Gastroesophageal sphincter (tissue), 4 donors: ENCODE measurements at regions not wholly inside any gene's neighbourhood (a gene's known extent, or its start where the extent isn't known, plus 50 kb on each side); places are given as distances from the start of the nearest gene placed in this dataset.

Experiments
- ATAC-seq: fragments of 150-250 bp; one replicate; pipeline ENCODE4 v1.9.1; 2016; ENCODE audit warnings: mild to moderate bottlenecking, moderate library complexity
- H3K27ac ChIP-seq, 4 donors: fragments of 200-600 bp; sonication (generic) in 3 of 4; 1 replicate in 3 of 4; 2 replicates in 1 of 4; pipeline ENCODE4 v1.5.1; 2016 to 2019
- H3K27me3 ChIP-seq: fragments of 200-600 bp; sonication (generic); one replicate; pipeline ENCODE4 v1.5.1; 2019
- H3K36me3 ChIP-seq, 2 donors: fragments of 200-600 bp; sonication (generic); one replicate each; pipeline ENCODE4 v1.5.1; 2019; ENCODE audit warnings: control low read depth in 1 of 2
- H3K4me1 ChIP-seq, 3 donors: fragments of 200-600 bp; sonication (generic); 1 replicate in 2 of 3; 2 replicates in 1 of 3; pipeline ENCODE4 v1.5.1; 2016 to 2019; ENCODE audit warnings: control low read depth in 2 of 3
- H3K4me3 ChIP-seq, 2 donors: fragments of 200-600 bp; sonication (generic); one replicate each; pipeline ENCODE4 v1.5.1; 2019; ENCODE audit warnings: mild to moderate bottlenecking in 1 of 2, moderate library complexity in 1 of 2
- H3K9me3 ChIP-seq, 3 donors: fragments of 200-600 bp; sonication (generic); one replicate each; pipeline ENCODE4 v1.5.1; 2017 to 2019; ENCODE audit warnings: control low read depth in 2 of 3
- CTCF ChIP-seq, 4 experiments: fragments of 200-600 bp in 2 of 4; fragments of 450-650 bp in 2 of 4; sonication (generic) in 1 of 4; IDR thresholded peaks; one replicate each; pipeline ENCODE4 v1.5.1; 2017 to 2019; ENCODE audit warnings: antibody characterized with exemption in 4 of 4, mild to moderate bottlenecking in 2 of 4, moderate library complexity in 2 of 4
- EP300 ChIP-seq: sonication (generic); formaldehyde crosslinking; IDR thresholded peaks from one replicate; pipeline ENCODE4 v1.6.1; 2017; ENCODE audit warnings: antibody characterized with exemption, mild to moderate bottlenecking
- POLR2A ChIP-seq, 2 donors: fragments of 450-650 bp; IDR thresholded peaks; one replicate each; pipeline ENCODE4 v1.6.1; 2017; ENCODE audit warnings: antibody characterized with exemption in 2 of 2, mild to moderate bottlenecking in 2 of 2, moderate library complexity in 1 of 2
- POLR2AphosphoS5 ChIP-seq: sonication (generic); formaldehyde crosslinking; IDR thresholded peaks from one replicate; pipeline ENCODE4 v1.6.1; 2017; ENCODE audit warnings: antibody characterized with exemption
- WGBS, 2 donors: methylation state at CpG; one replicate each; pipeline ENCODE4 v1.1.5; 2018; ENCODE audit warnings: low coverage in 1 of 2; 5-methylcytosine and 5-hydroxymethylcytosine counted together

GRCh38 chr12:87529413-87529812, 499.8 kb downstream of the C12orf50 start:
- no peak for TF ChIP-seq EP300
- TF ChIP-seq POLR2AphosphoS5: no peak
- no peak for TF ChIP-seq CTCF (IDR thresholded peaks at IDR 0.05)
- TF ChIP-seq POLR2A (IDR thresholded peaks at IDR 0.05): no peak
- Histone ChIP-seq H3K27ac (no peak overlapping the region), H3K27me3 (peaks cover 4% of the 10 kb centered on the region), H3K4me3 (no peak overlapping the region), H3K9me3 (peaks cover 0 to 3% (median 0%) of the 10 kb centered on the region in 3 donors), H3K36me3 (no peaks in the 10 kb centered on the region), H3K4me1 (no peaks in the 10 kb centered on the region)
- ATAC-seq: no peak
- WGBS, 2 donors: 86 to 88% methylated on average over 1 of the region's 1 CpG

GRCh38 chr12:87520968-87521367, 508.2 kb downstream of the C12orf50 start:
- Histone ChIP-seq H3K9me3 (no peaks in the 10 kb centered on the region), H3K4me3 (no peak overlapping the region), H3K4me1 (no peaks in the 10 kb centered on the region), H3K27me3 (no peaks in the 10 kb centered on the region), H3K36me3 (no peaks in the 10 kb centered on the region), H3K27ac (no peak overlapping the region)
- 87 to 88% methylated on average over 2 of the region's 2 CpGs for WGBS, 2 donors
- TF ChIP-seq POLR2A (IDR thresholded peaks at IDR 0.05) (no peak), CTCF (IDR thresholded peaks at IDR 0.05) (no peak), POLR2AphosphoS5 (no peak), EP300 (no peak)
- no peak for ATAC-seq

- ATAC-seq: no peak
- TF ChIP-seq POLR2A (IDR thresholded peaks at IDR 0.05) (no peak), EP300 (no peak), POLR2AphosphoS5 (no peak), CTCF (IDR thresholded peaks at IDR 0.05) (no peak)
- no peak overlapping the region for H3K4me3 ChIP-seq
- no peaks in the 10 kb centered on the region for H3K4me1 ChIP-seq
- WGBS, 2 donors: 64% methylated on average over 1 of the region's 1 CpG; no CpG with 5 or more reads in 1 of the 2 donors
- H3K27me3 ChIP-seq: no peaks in the 10 kb centered on the region
- no peaks in the 10 kb centered on the region for H3K9me3 ChIP-seq
- no peak overlapping the region for H3K27ac ChIP-seq
- no peaks in the 10 kb centered on the region for H3K36me3 ChIP-seq
Observed at GRCh38 chr12:87518481-87518880, 510.7 kb downstream of the C12orf50 start.

- no peaks in the 10 kb centered on the region for H3K9me3 ChIP-seq
- TF ChIP-seq CTCF (IDR thresholded peaks at IDR 0.05) (no peak), POLR2AphosphoS5 (no peak), EP300 (no peak), POLR2A (IDR thresholded peaks at IDR 0.05) (no peak)
- H3K27me3 ChIP-seq: no peaks in the 10 kb centered on the region
- H3K4me1 ChIP-seq: no peaks in the 10 kb centered on the region
- H3K27ac ChIP-seq: no peak overlapping the region
- no peaks in the 10 kb centered on the region for H3K36me3 ChIP-seq
- H3K4me3 ChIP-seq: no peak overlapping the region
- ATAC-seq: no peak
- WGBS, 2 donors: 89% methylated on average over 1 of the region's 1 CpG; no CpG with 5 or more reads in 1 of the 2 donors
Observed at GRCh38 chr12:87518036-87518435, 511.2 kb downstream of the C12orf50 start.

- Histone ChIP-seq H3K4me3 (no peak overlapping the region), H3K27me3 (no peaks in the 10 kb centered on the region), H3K4me1 (no peaks in the 10 kb centered on the region), H3K27ac (no peak overlapping the region), H3K36me3 (no peaks in the 10 kb centered on the region), H3K9me3 (no peaks in the 10 kb centered on the region)
- no peak for ATAC-seq
- 31 to 48% methylated on average over 2 of the region's 2 CpGs for WGBS, 2 donors
- TF ChIP-seq POLR2AphosphoS5 (no peak), EP300 (no peak), CTCF (IDR thresholded peaks at IDR 0.05) (no peak), POLR2A (IDR thresholded peaks at IDR 0.05) (no peak)
Observed at GRCh38 chr12:87513536-87514280, 515.5 kb downstream of the C12orf50 start.
